HG02798 (cell line): ENCODE measurements at regions not wholly inside any gene's neighbourhood (a gene's known extent, or its start where the extent isn't known, plus 50 kb on each side); places are given as distances from the start of the nearest gene placed in this dataset.

Source experiments
- ATAC-seq: cut with Tn5 transposase; IDR thresholded peaks from one replicate; pipeline ENCODE4 v1.9.1; 2021; ENCODE audit warnings: mild to moderate bottlenecking; ENCODE audit not compliant: unreplicated experiment, poor library complexity

DNA sequence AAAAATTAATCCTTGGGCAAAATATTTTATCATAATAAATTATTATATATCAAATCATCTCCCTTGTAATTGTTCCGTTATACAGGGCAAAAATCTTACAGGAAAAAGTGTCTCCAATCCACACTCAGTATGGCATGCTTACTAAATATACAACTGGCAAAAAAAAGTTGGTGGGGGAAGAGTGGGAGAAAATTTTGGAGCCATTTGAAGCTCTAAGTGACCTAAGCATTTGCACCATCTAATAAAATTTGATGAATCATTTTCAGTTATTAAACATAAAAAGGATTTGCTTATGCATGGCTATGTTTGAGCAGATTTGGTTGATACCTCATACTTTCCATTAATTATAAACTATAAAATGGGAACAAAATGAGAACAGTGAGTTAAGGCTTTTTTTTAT is 68.1 kb upstream of the FAM9C start:
- ATAC-seq, result no peak

DNA sequence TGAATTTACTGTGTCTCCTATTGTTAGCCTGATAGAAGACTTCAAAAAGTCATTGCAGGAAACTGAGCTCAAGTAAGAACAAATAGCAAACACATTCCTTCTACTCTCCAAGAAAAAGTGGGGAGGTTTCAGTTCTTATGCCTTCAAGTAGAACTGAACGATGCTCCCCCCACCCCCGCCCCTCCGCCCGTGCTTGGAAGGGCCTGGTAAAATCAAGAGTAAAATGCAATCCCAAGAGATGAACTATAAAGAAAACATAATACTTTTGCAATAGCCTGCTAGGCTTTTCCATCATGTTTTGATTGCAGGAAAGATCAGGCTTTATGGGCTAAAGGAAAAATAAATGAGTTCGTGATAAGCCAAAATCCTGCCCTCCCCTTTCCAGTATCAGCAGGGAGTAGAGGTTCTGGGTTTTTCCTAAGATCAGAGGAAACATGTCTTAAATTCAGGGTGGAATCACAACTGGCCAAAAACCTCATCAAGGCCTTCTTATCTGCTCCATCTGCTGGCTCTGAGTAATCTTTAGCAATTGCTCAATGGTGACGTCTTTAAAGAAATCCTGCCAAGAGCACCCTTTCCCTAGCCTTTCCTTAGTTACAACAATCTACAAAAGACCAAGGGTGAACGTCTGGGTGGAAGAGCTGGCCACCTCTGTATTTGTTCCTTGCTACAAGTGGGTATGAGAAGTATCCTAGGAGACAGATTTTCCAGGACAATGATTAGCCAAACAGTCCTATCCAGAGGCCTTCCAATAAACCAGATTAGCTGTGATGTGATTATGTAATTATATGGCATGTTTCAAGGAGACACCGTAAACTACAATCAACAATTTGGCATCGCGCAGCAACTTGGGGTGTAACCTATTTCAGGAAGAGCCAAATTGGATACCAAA is 66.3 kb upstream of the FAM9C start:
- ATAC-seq, result no peak

DNA sequence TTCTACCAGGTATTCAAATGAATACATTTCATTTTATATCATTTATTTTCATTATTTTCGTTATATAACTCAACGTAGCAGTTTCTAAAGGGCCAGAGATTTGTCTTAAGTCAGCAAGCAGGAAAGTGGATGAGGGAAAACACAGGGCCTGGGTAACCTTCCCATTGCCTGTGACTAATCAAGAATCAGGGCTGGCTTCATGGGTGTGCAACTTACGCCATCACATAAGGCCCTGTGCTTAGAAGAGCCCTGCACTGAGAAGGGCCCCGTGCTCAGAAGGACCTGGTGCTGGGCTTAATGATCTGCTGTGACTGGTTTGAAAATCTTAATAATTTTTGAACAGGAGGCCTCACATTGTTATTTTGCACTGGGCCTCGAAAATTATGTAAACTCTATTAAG is 65.4 kb upstream of the FAM9C start:
- no peak for ATAC-seq

DNA sequence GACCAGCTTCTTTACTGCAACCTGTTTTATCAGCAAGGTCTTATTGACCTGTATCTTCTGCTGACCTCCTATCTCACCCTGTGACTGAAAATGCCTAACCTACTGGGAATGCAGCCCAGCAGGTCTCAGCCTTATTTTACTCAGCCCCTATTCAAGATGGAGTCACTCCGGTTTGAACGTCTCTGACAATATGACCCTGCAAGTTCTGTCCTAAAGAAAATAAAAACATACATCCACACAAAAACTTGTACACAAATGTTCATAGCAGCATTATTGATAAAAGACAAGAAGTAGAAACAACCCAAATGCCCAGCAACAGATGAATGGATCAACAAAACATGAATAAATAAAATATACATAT is 59.5 kb upstream of the FAM9C start:
- ATAC-seq, result no peak

DNA sequence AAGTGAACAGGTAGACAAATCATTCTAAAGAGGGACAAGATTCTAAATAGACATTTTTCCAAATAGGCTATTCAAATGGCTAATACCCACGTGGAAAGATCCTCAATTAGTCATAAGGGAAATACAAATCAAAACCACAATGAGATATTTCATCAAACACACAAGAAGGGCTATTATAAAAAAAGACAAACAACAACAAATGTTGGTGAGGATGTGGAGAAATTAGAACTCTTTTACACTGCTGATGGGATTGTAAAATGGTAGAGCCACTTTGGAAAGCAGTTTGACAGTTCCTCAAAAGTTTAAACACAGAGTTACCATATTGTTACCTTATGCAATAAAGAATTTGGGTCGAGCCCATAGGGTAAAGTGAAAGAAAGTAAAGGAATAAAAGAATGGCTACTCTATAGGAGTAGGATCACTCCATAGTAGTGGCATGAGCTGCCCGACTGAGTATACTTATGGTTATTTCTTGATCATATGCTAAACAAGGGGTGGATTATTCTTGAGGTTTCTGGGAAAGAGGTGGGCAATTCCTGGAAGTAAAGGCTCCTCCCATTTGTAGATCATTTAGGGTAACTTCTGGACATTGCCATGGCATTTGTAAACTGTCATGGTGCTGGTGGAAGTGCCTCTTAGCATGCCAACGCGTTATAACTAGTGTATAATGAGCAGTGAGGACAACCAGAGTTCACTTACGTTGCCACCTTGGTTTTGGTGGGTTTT is 58.9 kb upstream of the FAM9C start:
- ATAC-seq, result no peak

DNA sequence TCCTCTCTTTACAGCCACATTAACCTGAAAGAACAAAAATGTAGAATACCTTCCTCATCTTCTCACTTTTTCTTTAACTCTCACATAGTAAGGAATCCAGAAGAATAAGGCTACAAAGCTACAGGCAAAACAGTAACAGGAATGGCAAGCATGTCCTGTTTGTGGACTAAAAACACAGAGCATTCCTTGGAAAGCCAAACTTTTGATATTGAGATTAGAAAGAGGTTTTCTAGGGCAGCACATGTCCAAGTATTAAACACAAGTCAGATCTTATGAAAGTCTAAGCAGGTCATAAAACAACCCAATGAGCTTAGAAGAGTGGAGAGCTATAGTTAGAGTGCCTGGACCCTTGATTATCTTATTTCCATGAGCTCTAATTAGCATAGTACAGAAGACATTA is 58.2 kb upstream of the FAM9C start:
- no peak for ATAC-seq

DNA sequence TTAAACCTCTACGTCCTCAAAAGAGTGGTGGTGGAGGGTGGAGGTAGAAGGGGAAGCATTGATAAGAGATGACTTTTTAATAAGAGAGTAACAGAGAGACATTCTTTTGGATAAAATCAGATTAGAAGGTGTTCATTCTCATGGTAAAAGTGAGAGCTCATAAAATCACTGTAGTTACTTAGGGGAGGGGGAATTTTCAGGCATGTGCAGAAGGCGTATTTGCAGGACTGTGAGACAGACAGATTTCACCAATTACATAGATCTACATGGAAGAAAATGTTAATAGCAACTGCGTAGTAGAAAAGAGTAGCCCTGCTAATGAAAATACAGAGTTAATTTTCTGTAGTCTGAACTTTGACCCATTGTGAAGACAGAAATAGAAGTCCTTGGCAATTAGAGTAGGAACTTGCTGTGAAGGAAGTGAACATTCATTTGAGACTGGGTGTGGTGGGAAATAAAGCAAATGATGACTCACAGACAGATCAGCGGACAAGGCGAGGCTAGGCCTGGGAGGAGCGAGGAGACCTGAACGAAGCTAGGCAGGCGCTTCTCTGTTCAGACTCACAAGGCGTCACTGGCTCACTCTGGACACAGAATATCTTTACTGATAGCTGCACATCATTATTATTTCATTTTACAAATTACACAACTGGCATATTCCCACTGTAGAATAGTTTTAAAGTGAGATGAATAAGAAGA is 57.2 kb upstream of the FAM9C start:
- no peak for ATAC-seq

DNA sequence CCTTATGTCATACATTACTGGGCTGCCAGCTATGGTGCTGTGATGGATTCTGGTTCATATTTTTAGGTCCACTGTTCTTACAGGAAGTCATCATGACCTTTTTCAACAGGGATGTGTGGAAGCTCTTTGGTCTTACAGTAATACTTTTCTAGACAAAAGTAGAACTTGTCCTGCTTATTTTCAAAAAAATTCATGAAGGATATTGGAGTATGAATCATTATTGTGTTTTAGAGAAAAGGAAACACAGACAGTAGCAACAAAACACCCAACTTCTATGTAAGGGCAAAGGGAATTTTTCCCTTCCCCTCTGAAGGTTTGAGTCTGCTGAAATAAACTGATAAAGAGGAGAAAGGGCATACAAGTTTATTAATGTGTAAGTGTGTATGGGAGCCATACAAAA is 54.7 kb upstream of the FAM9C start:
- ATAC-seq, result no peak

DNA sequence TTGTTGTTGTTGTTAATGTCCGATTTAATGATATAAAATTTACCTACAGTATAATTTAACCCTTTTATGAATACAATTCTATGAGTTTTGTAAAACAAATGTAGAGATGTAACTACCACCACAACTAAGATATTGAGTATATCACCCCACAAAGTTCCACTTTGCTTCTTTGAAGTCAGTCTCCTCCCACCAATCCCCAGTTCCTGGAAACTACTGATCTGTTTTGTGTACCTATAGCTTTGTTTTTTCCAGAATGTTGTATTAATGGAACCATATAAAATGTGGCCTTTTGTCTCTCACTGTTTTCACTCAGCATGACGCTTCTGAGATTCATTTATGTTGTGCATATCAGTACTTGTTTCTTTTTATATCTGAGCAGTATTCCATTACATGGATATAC is 52.3 kb upstream of the FAM9C start:
- no peak for ATAC-seq

DNA sequence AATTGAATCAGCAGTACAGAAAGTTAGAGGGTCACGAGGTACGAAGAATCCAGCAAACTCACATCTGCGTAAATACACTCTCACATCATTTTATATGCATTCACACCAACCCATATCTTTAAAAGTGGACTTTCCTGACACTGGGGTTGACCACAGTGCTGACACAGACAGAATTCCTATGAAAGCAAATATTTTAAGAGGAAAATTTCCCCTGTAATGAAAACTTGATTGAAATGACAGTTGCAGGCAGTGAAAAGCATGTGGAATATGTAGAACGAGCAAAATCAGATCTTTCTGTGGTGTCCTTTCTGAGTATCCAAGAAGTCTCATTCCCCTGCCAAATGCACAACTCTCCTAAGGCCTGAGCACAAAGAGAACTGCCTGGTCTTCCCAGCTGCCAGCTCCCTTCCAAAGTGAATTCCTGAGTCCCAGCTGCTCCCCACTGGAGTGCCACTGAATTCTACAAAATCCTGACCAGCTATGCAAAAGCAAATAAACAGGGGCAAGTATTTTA is 50.5 kb upstream of the FAM9C start:
- no peak for ATAC-seq

DNA sequence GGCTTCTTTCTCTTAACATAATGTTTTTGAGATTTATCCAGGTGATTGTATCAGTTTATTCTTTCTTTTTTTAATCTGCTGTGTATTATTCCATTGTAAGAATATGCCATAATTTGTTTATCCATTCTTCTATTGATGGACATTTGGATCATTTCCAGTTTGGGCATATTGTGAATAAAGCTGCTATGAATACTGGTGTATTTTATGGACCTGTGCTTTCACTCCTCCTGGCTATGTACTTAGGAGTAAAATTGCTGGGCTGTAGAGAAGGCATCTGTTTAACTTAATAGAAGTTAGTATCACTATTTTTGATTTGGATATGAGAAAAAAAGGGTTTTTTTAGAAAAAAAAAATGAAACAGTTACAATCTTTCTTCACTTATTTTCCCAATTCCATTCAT is 50.0 kb upstream of the FAM9C start:
- ATAC-seq, result no peak
